Erythroblast (primary cell): ENCODE measurements at regions not wholly inside any gene's neighbourhood (a gene's known extent, or its start where the extent isn't known, plus 50 kb on each side); places are given as distances from the start of the nearest gene placed in this dataset.

ENCODE experiments used
- GATA1 ChIP-seq: IDR thresholded peaks from 2 replicates; pipeline ENCODE4 v1.6.1; 2011; ENCODE audit warnings: low read depth, mild to moderate bottlenecking, control low read depth, low read length, moderate library complexity
- POLR2A ChIP-seq: IDR thresholded peaks from 2 replicates; pipeline ENCODE4 v1.6.1; 2011; ENCODE audit warnings: mild to moderate bottlenecking, low read length

- TF ChIP-seq POLR2A (no peak), GATA1 (no peak)
Observed at GRCh38 chr1:14369526-14370213, 228.8 kb upstream of the KAZN start.
